ENCODE measurements at regions not wholly inside any gene's neighbourhood (a gene's known extent, or its start where the extent isn't known, plus 50 kb on each side); places are given as distances from the start of the nearest gene placed in this dataset.

- H3K4me1 ChIP-seq (ENCODE audit: control insufficient read depth, insufficient read depth, low read length), result no peaks in the 10 kb centered on the region
- no peak for DNase-seq (ENCODE audit: low read depth, low spot score)
- ChIA-PET CTCF (no interaction called here), POLR2A (no interaction called here)
- H3K4me3 ChIP-seq (ENCODE audit: low read depth in 2 of 2, low read length in 2 of 2), result no peak overlapping the region
- no TSS peak for BruUV-seq (replicated peaks)
- no peak for ATAC-seq
- intact Hi-C loops (cut with micrococcal nuclease; ENCODE audit: unreplicated experiment), result no loop called here
- H3K27ac ChIP-seq (ENCODE audit: low read length), result no peak overlapping the region
- in situ Hi-C loops (cut with HindIII; ENCODE audit: low pct_unique_long_range_greater_than_20kb, low sequenced_read_pairs), result no loop called here
- H3K27me3 ChIP-seq (ENCODE audit: control insufficient read depth, insufficient read depth, low read length), result no peaks in the 10 kb centered on the region
- H3K36me3 ChIP-seq (ENCODE audit: control insufficient read depth, insufficient read depth, low read length), result no peaks in the 10 kb centered on the region
- TF ChIP-seq CTCF (IDR thresholded peaks at IDR 0.05), result no peak
- no peak for TF ChIP-seq REST (IDR thresholded peaks at IDR 0.05; ENCODE audit: insufficient read depth in 1 of 2, low read depth in 2 of 2, low read length in 1 of 2)
- TF ChIP-seq POLR2AphosphoS5 (IDR thresholded peaks at IDR 0.05; ENCODE audit: low read depth, low read length), result no peak
- TF ChIP-seq SIN3A (IDR thresholded peaks at IDR 0.05; ENCODE audit: borderline replicate concordance, insufficient read depth, low read depth, low read length), result no peak
- no peak for TF ChIP-seq TCF7L2 (IDR thresholded peaks at IDR 0.05; ENCODE audit: low read depth, low read length)
- no peaks in the 10 kb centered on the region for H3K9me3 ChIP-seq (ENCODE audit: control insufficient read depth, insufficient read depth, low read depth, low read length)
These were observed 99.6 kb upstream of the MAP2 start for GRCh38 chr2:209324281-209324680.

GRCh38 chr2:209331291-209331844, 92.5 kb upstream of the MAP2 start:
- no peak for TF ChIP-seq TCF7L2 (IDR thresholded peaks at IDR 0.05; ENCODE audit: low read depth, low read length)
- peak; percentile 58; the same call in 1 of the 2 replicates for TF ChIP-seq CTCF (IDR thresholded peaks at IDR 0.05)
- Histone ChIP-seq H3K9me3 (ENCODE audit: control insufficient read depth, insufficient read depth, low read depth, low read length) (no peaks in the 10 kb centered on the region), H3K36me3 (ENCODE audit: control insufficient read depth, insufficient read depth, low read length) (no peaks in the 10 kb centered on the region), H3K4me1 (ENCODE audit: control insufficient read depth, insufficient read depth, low read length) (0 out of 2 replicates have a peak, but pooled peaks cover 6% of the 10 kb centered on the region), H3K27ac (ENCODE audit: low read length) (no peak overlapping the region), H3K27me3 (ENCODE audit: control insufficient read depth, insufficient read depth, low read length) (no peaks in the 10 kb centered on the region), H3K4me3 (ENCODE audit: low read depth in 2 of 2, low read length in 2 of 2) (no peak overlapping the region)
- peak; percentile 32 for DNase-seq (ENCODE audit: low read depth, low spot score)
- in situ Hi-C loops (cut with HindIII; ENCODE audit: low pct_unique_long_range_greater_than_20kb, low sequenced_read_pairs) (loop anchor here (5.0 kb wide), 1 partner anchor 934 kb away; no protein-coding TSS in a partner anchor), intact Hi-C loops (cut with micrococcal nuclease; ENCODE audit: unreplicated experiment) (loop anchor here (2.0 to 10.0 kb wide), 4 partner anchors 226 to 925 kb away; partner anchors contain the start of gene PTH2R)
- CTCF ChIA-PET, result interaction anchor here (0.6 kb wide), 1 partner anchor 88 kb away, joined by 3 read pairs; no protein-coding TSS in a partner anchor
- BruUV-seq (replicated peaks), result no TSS peak
- ATAC-seq, result peak; percentile 73
- POLR2A ChIA-PET, result no interaction called here
